A549 (cell line): ENCODE measurements at regions not wholly inside any gene's neighbourhood (a gene's known extent, or its start where the extent isn't known, plus 50 kb on each side); places are given as distances from the start of the nearest gene placed in this dataset.

Experiments used
- CTCF ChIP-seq: fragments of >200 bp; sonication (Bioruptor Twin); formaldehyde crosslinking; IDR thresholded peaks from 3 replicates; pipeline ENCODE4 v1.5.1; 2016
- ESRRA ChIP-seq: fragments of 150-350 bp; IDR thresholded peaks from 2 replicates; pipeline ENCODE4 v1.6.1; 2014; ENCODE audit warnings: mild to moderate bottlenecking, low read length, borderline replicate concordance
- HOXB5 ChIP-seq: fragments of 250-450 bp; sonication (Bioruptor Pico); IDR thresholded peaks from 2 replicates; pipeline ENCODE4 v1.5.0; 2020; ENCODE audit warnings: mild to moderate bottlenecking, moderate library complexity
- JUNB ChIP-seq: fragments of >200 bp; sonication (Bioruptor Twin); formaldehyde crosslinking; IDR thresholded peaks from 2 replicates; pipeline ENCODE4 v1.6.1; 2016
- NPAS2 ChIP-seq: fragments of 250-450 bp; sonication (Bioruptor Pico); IDR thresholded peaks from 2 replicates; pipeline ENCODE4 v1.8.0; 2022; ENCODE audit warnings: mild to moderate bottlenecking, moderate library complexity, borderline replicate concordance
- RAD21 ChIP-seq, 2 experiments: fragments of >200 bp in 1 of 2; sonication (Bioruptor Twin) in 1 of 2; formaldehyde crosslinking in 1 of 2; IDR thresholded peaks in 1 of 2; conservative IDR thresholded peaks in 1 of 2; 2 replicates in 1 of 2; 3 replicates in 1 of 2; pipeline ENCODE4 v1.6.1; 2012 to 2018; ENCODE audit warnings: inconsistent platforms in 1 of 2
- ZFP36 ChIP-seq: fragments of 450-650 bp; IDR thresholded peaks from 2 replicates; pipeline ENCODE4 v1.6.1; 2014; ENCODE audit warnings: borderline replicate concordance; ENCODE audit not compliant: partially characterized antibody
- TF ChIP-seq, protein P1 (sequence below): fragments of 200-600 bp; sonication (generic); IDR thresholded peaks from 2 replicates; pipeline ENCODE4 v1.6.1; 2016; ENCODE audit warnings: antibody characterized with exemption, mild to moderate bottlenecking, moderate library complexity

DNA sequence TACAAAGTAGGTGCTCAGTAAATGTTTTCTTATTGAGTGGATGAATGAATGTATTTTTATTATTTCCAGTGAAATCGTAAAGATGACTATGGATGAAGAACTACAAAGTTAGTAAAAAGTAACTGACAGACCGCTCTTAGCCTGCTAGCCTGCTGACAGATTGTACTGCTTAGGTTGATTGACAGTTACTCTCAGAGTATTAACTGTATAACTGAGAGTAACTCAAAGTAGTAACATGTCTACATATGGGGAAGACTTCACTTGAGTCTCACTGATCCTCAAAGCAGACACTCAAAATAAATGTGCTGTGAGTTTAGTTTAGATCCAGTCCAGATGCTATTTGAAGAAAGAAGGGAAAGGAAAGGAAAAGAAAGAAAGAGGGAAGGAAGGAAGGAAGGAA, 272.3 kb upstream of the AMIGO2 start:
- no peak for TF ChIP-seq CTCF
- no peak for TF ChIP-seq NPAS2 (CRISPR knock-in tag)
- TF ChIP-seq ZFP36 = no peak
- TF ChIP-seq, protein P1, sequence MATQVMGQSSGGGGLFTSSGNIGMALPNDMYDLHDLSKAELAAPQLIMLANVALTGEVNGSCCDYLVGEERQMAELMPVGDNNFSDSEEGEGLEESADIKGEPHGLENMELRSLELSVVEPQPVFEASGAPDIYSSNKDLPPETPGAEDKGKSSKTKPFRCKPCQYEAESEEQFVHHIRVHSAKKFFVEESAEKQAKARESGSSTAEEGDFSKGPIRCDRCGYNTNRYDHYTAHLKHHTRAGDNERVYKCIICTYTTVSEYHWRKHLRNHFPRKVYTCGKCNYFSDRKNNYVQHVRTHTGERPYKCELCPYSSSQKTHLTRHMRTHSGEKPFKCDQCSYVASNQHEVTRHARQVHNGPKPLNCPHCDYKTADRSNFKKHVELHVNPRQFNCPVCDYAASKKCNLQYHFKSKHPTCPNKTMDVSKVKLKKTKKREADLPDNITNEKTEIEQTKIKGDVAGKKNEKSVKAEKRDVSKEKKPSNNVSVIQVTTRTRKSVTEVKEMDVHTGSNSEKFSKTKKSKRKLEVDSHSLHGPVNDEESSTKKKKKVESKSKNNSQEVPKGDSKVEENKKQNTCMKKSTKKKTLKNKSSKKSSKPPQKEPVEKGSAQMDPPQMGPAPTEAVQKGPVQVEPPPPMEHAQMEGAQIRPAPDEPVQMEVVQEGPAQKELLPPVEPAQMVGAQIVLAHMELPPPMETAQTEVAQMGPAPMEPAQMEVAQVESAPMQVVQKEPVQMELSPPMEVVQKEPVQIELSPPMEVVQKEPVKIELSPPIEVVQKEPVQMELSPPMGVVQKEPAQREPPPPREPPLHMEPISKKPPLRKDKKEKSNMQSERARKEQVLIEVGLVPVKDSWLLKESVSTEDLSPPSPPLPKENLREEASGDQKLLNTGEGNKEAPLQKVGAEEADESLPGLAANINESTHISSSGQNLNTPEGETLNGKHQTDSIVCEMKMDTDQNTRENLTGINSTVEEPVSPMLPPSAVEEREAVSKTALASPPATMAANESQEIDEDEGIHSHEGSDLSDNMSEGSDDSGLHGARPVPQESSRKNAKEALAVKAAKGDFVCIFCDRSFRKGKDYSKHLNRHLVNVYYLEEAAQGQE = no peak
- TF ChIP-seq JUNB = no peak
- TF ChIP-seq ESRRA = no peak
- no peak for TF ChIP-seq RAD21 (conservative IDR thresholded peaks at IDR 0.05 in 1 of 2, IDR thresholded peaks at IDR 0.05 in 1 of 2)
- no peak for TF ChIP-seq HOXB5 (CRISPR knock-in tag)
